IMR-90 (cell line): ENCODE measurements at regions not wholly inside any gene's neighbourhood (a gene's known extent, or its start where the extent isn't known, plus 50 kb on each side); places are given as distances from the start of the nearest gene placed in this dataset.

Experiments
- ATAC-seq: fragments of 200-7000 bp; cut with Tn5 transposase; 2 replicates; pipeline ENCODE4 v1.9.1; 2020; ENCODE audit warnings: low read depth, mild to moderate bottlenecking, moderate library complexity
- BruUV-seq: library from RNA; stranded (reverse); fragments of 400-500 nt; replicated peaks from 2 replicates; lab custom pipeline; 2021; lab: Mats Ljungman, UMichigan
- CTCF ChIA-PET: fragments of 300-600 bp; formaldehyde crosslinking; extraction: SDS; loops from one replicate; lab custom pipeline; 2021; ENCODE audit warnings: antibody characterized with exemption; lab: Yijun Ruan, JAX
- POLR2A ChIA-PET: fragments of 300-600 bp; sonication (Branson Sonifier 250); formaldehyde crosslinking; loops from one replicate; lab custom pipeline; 2022; ENCODE audit warnings: antibody characterized with exemption; ENCODE audit not compliant: unreplicated experiment; lab: Charles Lee
- DNase-seq: peaks from one replicate; pipeline ENCODE4 v3.0.0; 2013
- H2AFZ ChIP-seq: replicated peaks from 2 replicates; pipeline ENCODE3; 2013; ENCODE audit warnings: low read length, mild to moderate bottlenecking; ENCODE audit not compliant: poor library complexity
- H2AK5ac ChIP-seq: 2 replicates; pipeline ENCODE4 v1.6.1; 2013; ENCODE audit warnings: low read depth, low read length, inconsistent platforms
- H2AK9ac ChIP-seq: replicated peaks from 2 replicates; pipeline ENCODE3; 2013; ENCODE audit warnings: mild to moderate bottlenecking, low read depth, low read length, moderate library complexity; ENCODE audit not compliant: poor library complexity
- H2BK120ac ChIP-seq: 2 replicates; pipeline ENCODE4 v1.6.1; 2013; ENCODE audit warnings: low read depth, low read length, inconsistent platforms
- H2BK15ac ChIP-seq: 3 replicates; pipeline ENCODE4 v1.6.1; 2013; ENCODE audit warnings: low read depth, low read length, inconsistent platforms
- H2BK20ac ChIP-seq: 2 replicates; pipeline ENCODE4 v1.6.1; 2013; ENCODE audit warnings: low read depth, mild to moderate bottlenecking, inconsistent platforms, low read length, moderate library complexity
- H2BK5ac ChIP-seq: 2 replicates; pipeline ENCODE4 v1.6.1; 2013; ENCODE audit warnings: mild to moderate bottlenecking, low read depth, low read length, inconsistent platforms; ENCODE audit not compliant: poor library complexity, severe bottlenecking
- H3K14ac ChIP-seq: replicated peaks from 2 replicates; pipeline ENCODE4 v1.6.1; 2013; ENCODE audit warnings: low read depth, low read length, inconsistent platforms
- H3K18ac ChIP-seq: 2 replicates; pipeline ENCODE4 v1.6.1; 2013; ENCODE audit warnings: low read depth, low read length, control low read depth
- H3K23ac ChIP-seq: 2 replicates; pipeline ENCODE4 v1.6.1; 2013; ENCODE audit warnings: low read depth, low read length, inconsistent platforms
- H3K27ac ChIP-seq: 2 replicates; pipeline ENCODE4 v1.5.1; 2013; ENCODE audit warnings: mild to moderate bottlenecking, control low read depth, low read length; ENCODE audit not compliant: insufficient read depth
- H3K27me3 ChIP-seq: 2 replicates; pipeline ENCODE4 v1.6.1; 2013; ENCODE audit warnings: low read length; ENCODE audit not compliant: control insufficient read depth, insufficient read depth
- H3K36me3 ChIP-seq: 2 replicates; pipeline ENCODE4 v1.6.1; 2013; ENCODE audit warnings: low read length, mixed read lengths; ENCODE audit not compliant: control insufficient read depth, insufficient read depth
- H3K4ac ChIP-seq: 2 replicates; pipeline ENCODE4 v1.6.1; 2013; ENCODE audit warnings: low read depth, low read length, inconsistent platforms
- H3K4me1 ChIP-seq: 2 replicates; pipeline ENCODE4 v1.6.1; 2013; ENCODE audit warnings: low read length, mixed read lengths; ENCODE audit not compliant: control insufficient read depth, insufficient read depth
- H3K4me2 ChIP-seq: 2 replicates; pipeline ENCODE4 v1.6.1; 2013; ENCODE audit warnings: low read depth, mild to moderate bottlenecking, control low read depth, low read length, moderate library complexity
- H3K4me3 ChIP-seq: 2 replicates; pipeline ENCODE4 v1.5.1; 2013; ENCODE audit warnings: low read depth, mild to moderate bottlenecking, control low read depth, low read length, moderate library complexity; ENCODE audit not compliant: insufficient read depth
- H3K56ac ChIP-seq: 2 replicates; pipeline ENCODE4 v1.6.1; 2013; ENCODE audit warnings: low read length, inconsistent platforms; ENCODE audit not compliant: insufficient read depth; ENCODE audit errors: extremely low read depth
- H3K79me1 ChIP-seq, 2 experiments: 2 replicates each; pipeline ENCODE4 v1.6.1; 2013; ENCODE audit warnings: low read length in 2 of 2, inconsistent platforms in 1 of 2, low read depth in 1 of 2
- H3K9ac ChIP-seq: 2 replicates; pipeline ENCODE4 v1.6.1; 2013; ENCODE audit warnings: low read depth, low read length, control low read depth
- H3K9me1 ChIP-seq: 2 replicates; pipeline ENCODE4 v1.6.1; 2013; ENCODE audit warnings: low read length, inconsistent platforms; ENCODE audit not compliant: insufficient read depth
- H3K9me3 ChIP-seq: 2 replicates; pipeline ENCODE4 v1.6.1; 2013; ENCODE audit warnings: low read length; ENCODE audit not compliant: control insufficient read depth, insufficient read depth
- H4K20me1 ChIP-seq: 2 replicates; pipeline ENCODE4 v1.6.1; 2013; ENCODE audit warnings: low read length, inconsistent platforms; ENCODE audit not compliant: insufficient read depth
- H4K5ac ChIP-seq: 2 replicates; pipeline ENCODE4 v1.6.1; 2013; ENCODE audit warnings: mild to moderate bottlenecking, low read depth, low read length, control low read depth
- H4K8ac ChIP-seq, 2 experiments: 2 replicates each; pipeline ENCODE4 v1.6.1; 2013; ENCODE audit warnings: low read depth in 2 of 2, low read length in 2 of 2, control low read depth in 1 of 2, inconsistent platforms in 1 of 2
- H4K91ac ChIP-seq: 2 replicates; pipeline ENCODE4 v1.6.1; 2013; ENCODE audit warnings: low read depth, low read length, inconsistent platforms; ENCODE audit not compliant: insufficient read depth
- CHD1 ChIP-seq: IDR thresholded peaks from 2 replicates; pipeline ENCODE4 v1.6.1; 2012; ENCODE audit warnings: low read depth, low read length, improper control_type of control experiment
- CTCF ChIP-seq: conservative IDR thresholded peaks from 2 replicates; pipeline ENCODE4 v1.5.1; 2012; ENCODE audit warnings: mild to moderate bottlenecking, low read depth, low read length, improper control_type of control experiment
- ELK1 ChIP-seq: fragments of 150-350 bp; IDR thresholded peaks from 2 replicates; pipeline ENCODE4 v1.6.1; 2016; ENCODE audit warnings: low read depth, mild to moderate bottlenecking, low read length, moderate library complexity, borderline replicate concordance
- FOS ChIP-seq: fragments of 150-350 bp; IDR thresholded peaks from 2 replicates; pipeline ENCODE4 v1.6.1; 2016; ENCODE audit warnings: low read depth, low read length
- MAZ ChIP-seq: IDR thresholded peaks from 2 replicates; pipeline ENCODE4 v1.6.1; 2012; ENCODE audit warnings: low read depth, mild to moderate bottlenecking, low read length, improper control_type of control experiment, moderate library complexity, borderline replicate concordance
- MXI1 ChIP-seq: IDR thresholded peaks from 2 replicates; pipeline ENCODE4 v1.6.1; 2012; ENCODE audit warnings: low read depth, mild to moderate bottlenecking, low read length, moderate library complexity, borderline replicate concordance
- NFE2L2 ChIP-seq: fragments of 150-350 bp; IDR thresholded peaks from 2 replicates; pipeline ENCODE4 v1.6.1; 2016; ENCODE audit warnings: low read depth, mild to moderate bottlenecking, low read length
- RCOR1 ChIP-seq: IDR thresholded peaks from 2 replicates; pipeline ENCODE4 v1.6.1; 2012; ENCODE audit warnings: mild to moderate bottlenecking, low read length, improper control_type of control experiment; ENCODE audit not compliant: insufficient replicate concordance
- USF2 ChIP-seq: fragments of 150-350 bp; IDR thresholded peaks from 2 replicates; pipeline ENCODE4 v1.6.1; 2017; ENCODE audit warnings: mild to moderate bottlenecking, antibody characterized with exemption, low read length, low read depth
- WGBS, 2 experiments: methylation state at CpG; one replicate each; pipeline versions ENCODE4 v1.1.5 to v1.1.7; 2013; ENCODE audit warnings: missing lambda C conversion rate in 2 of 2; ENCODE audit not compliant: insufficient read length in 1 of 2; ENCODE audit errors: extremely low coverage in 2 of 2; 5-methylcytosine and 5-hydroxymethylcytosine counted together
- dilution Hi-C: fragments of 300-500 bp; cut with HindIII; formaldehyde crosslinking; loops from one replicate; pipeline ENCODE4 v1.14.3; 2018; ENCODE audit warnings: low sequenced_read_pairs; ENCODE audit not compliant: unreplicated experiment
- in situ Hi-C: fragments of 300-500 bp; cut with MboI; formaldehyde crosslinking; loops from 3 replicates; pipeline ENCODE4 v1.14.3; 2019; ENCODE audit warnings: low sequenced_read_pairs, inconsistent platforms, mixed read lengths
- intact Hi-C: fragments of 100-400 bp; cut with micrococcal nuclease; formaldehyde crosslinking; loops from 2 replicates; pipeline ENCODE4 v1.10.0; 2022

- WGBS, 2 experiments = no CpG with 5 or more reads among the region's 1 CpG
- H3K23ac ChIP-seq = no peak overlapping the region
- no peak overlapping the region for H2AFZ ChIP-seq
- no peak for TF ChIP-seq NFE2L2
- no peak for TF ChIP-seq ELK1
- no peak for TF ChIP-seq USF2
- no peak for TF ChIP-seq MXI1
- no peak for TF ChIP-seq RCOR1
- no peak for TF ChIP-seq FOS
- TF ChIP-seq CTCF = no peak
- TF ChIP-seq MAZ = no peak
- TF ChIP-seq CHD1 = no peak
- no peaks in the 10 kb centered on the region for H3K36me3 ChIP-seq
- dilution Hi-C loops = no loop called here
- no peak overlapping the region for H3K4ac ChIP-seq
- no peak overlapping the region for H3K56ac ChIP-seq
- ChIA-PET CTCF (interaction anchor here (0.5 kb wide), 1 partner anchor 870 kb away, joined by 5 read pairs; no protein-coding TSS in a partner anchor), POLR2A (no interaction called here)
- intact Hi-C loops = no loop called here
- H3K9me1 ChIP-seq = no peaks in the 10 kb centered on the region
- H2BK120ac ChIP-seq = no peak overlapping the region
- H4K8ac ChIP-seq = no peak overlapping the region
- H2BK20ac ChIP-seq = no peak overlapping the region
- no peaks in the 10 kb centered on the region for H3K4me1 ChIP-seq
- H3K27ac ChIP-seq = no peak overlapping the region
- H3K4me3 ChIP-seq = no peak overlapping the region
- no peak overlapping the region for H2AK5ac ChIP-seq
- BruUV-seq = no TSS peak
- H4K91ac ChIP-seq = no peak overlapping the region
- no peak overlapping the region for H2BK15ac ChIP-seq
- no peak overlapping the region for H3K4me2 ChIP-seq
- H3K79me1 ChIP-seq = no peaks in the 10 kb centered on the region
- H3K9ac ChIP-seq = no peak overlapping the region
- no peaks in the 10 kb centered on the region for H4K20me1 ChIP-seq
- H4K5ac ChIP-seq = no peak overlapping the region
- no peak overlapping the region for H2AK9ac ChIP-seq
- DNase-seq (no peak), ATAC-seq (no peak)
- no peak overlapping the region for H2BK5ac ChIP-seq
- in situ Hi-C loops = no loop called here
- H3K9me3 ChIP-seq = peaks cover 8% of the 10 kb centered on the region; the same call in 1 of the 2 replicates
- no peak overlapping the region for H3K18ac ChIP-seq
- H3K27me3 ChIP-seq = no peaks in the 10 kb centered on the region
- no peak overlapping the region for H3K14ac ChIP-seq
Observed at GRCh38 chr9:118553465-118553864, 815.8 kb downstream of the BRINP1 start.
